Keratinocyte (primary cell): ENCODE measurements at regions not wholly inside any gene's neighbourhood (a gene's known extent, or its start where the extent isn't known, plus 50 kb on each side); places are given as distances from the start of the nearest gene placed in this dataset.
"Not testable (repeated sequence)": the region's sequence is repeated elsewhere in the genome, so short reads cannot be mapped to it uniquely, and the experiment has no call there.

Experiments used
- DNase-seq: peaks from one replicate; pipeline ENCODE4 v3.0.0-alpha.2; 2011; ENCODE audit warnings: low read depth, missing footprints, low spot score
- FAIRE-seq: peaks from 2 replicates; lab custom pipeline; 2011; peaks lifted over from hg19 to GRCh38; lab: Jason Lieb, UNC
- H2AFZ ChIP-seq: 2 replicates; pipeline ENCODE4 v1.6.0; 2012; ENCODE audit warnings: low read length, control low read depth, inconsistent platforms; ENCODE audit not compliant: control insufficient read depth
- H3K27ac ChIP-seq: 2 replicates; pipeline ENCODE4 v1.5.1; 2011; ENCODE audit warnings: low read length; ENCODE audit not compliant: control insufficient read depth, insufficient read depth
- H3K27me3 ChIP-seq: 3 replicates; pipeline ENCODE4 v1.6.0; 2011; ENCODE audit warnings: low read length; ENCODE audit not compliant: control insufficient read depth, insufficient read depth; ENCODE audit errors: extremely low read depth
- H3K36me3 ChIP-seq, 2 experiments: 2 replicates in 1 of 2; 3 replicates in 1 of 2; pipeline ENCODE4 v1.5.1; 2011; ENCODE audit warnings: low read length in 2 of 2, mild to moderate bottlenecking in 1 of 2; ENCODE audit not compliant: control insufficient read depth in 2 of 2, insufficient read depth in 2 of 2; ENCODE audit errors: extremely low read depth in 1 of 2
- H3K4me1 ChIP-seq: 3 replicates; pipeline ENCODE4 v1.5.1; 2011; ENCODE audit warnings: low read length; ENCODE audit not compliant: control insufficient read depth, insufficient read depth; ENCODE audit errors: extremely low read depth
- H3K4me2 ChIP-seq: 3 replicates; pipeline ENCODE4 v1.6.0; 2011; ENCODE audit warnings: low read depth, low read length; ENCODE audit not compliant: control insufficient read depth, insufficient read depth; ENCODE audit errors: extremely low read depth
- H3K4me3 ChIP-seq, 3 experiments: fragments of 200-600 bp in 1 of 3; sonication (generic) in 1 of 3; 2 replicates in 2 of 3; 3 replicates in 1 of 3; pipeline ENCODE4 v1.5.1; 2011 to 2016; ENCODE audit warnings: low read length in 3 of 3, mild to moderate bottlenecking in 3 of 3, control low read depth in 2 of 3, inconsistent platforms in 1 of 3, low read depth in 1 of 3, mixed read lengths in 1 of 3, mixed run types in 1 of 3, moderate library complexity in 1 of 3; ENCODE audit not compliant: control insufficient read depth in 2 of 3, insufficient read depth in 2 of 3; ENCODE audit errors: extremely low read depth in 1 of 3
- H3K79me2 ChIP-seq: 2 replicates; pipeline ENCODE4 v1.6.0; 2012; ENCODE audit warnings: low read length; ENCODE audit not compliant: control insufficient read depth, insufficient read depth
- H3K9ac ChIP-seq: 3 replicates; pipeline ENCODE4 v1.6.0; 2011; ENCODE audit warnings: low read length; ENCODE audit not compliant: control insufficient read depth, insufficient read depth; ENCODE audit errors: extremely low read depth
- H3K9me1 ChIP-seq: 3 replicates; pipeline ENCODE4 v1.6.0; 2011; ENCODE audit warnings: low read length; ENCODE audit not compliant: control insufficient read depth, insufficient read depth; ENCODE audit errors: extremely low read depth
- H3K9me3 ChIP-seq: 2 replicates; pipeline ENCODE4 v1.5.1; 2012; ENCODE audit warnings: low read depth, low read length; ENCODE audit not compliant: control insufficient read depth
- H4K20me1 ChIP-seq: 3 replicates; pipeline ENCODE4 v1.6.0; 2011; ENCODE audit warnings: low read length; ENCODE audit not compliant: control insufficient read depth, insufficient read depth; ENCODE audit errors: extremely low read depth
- CTCF ChIP-seq, 3 experiments: IDR thresholded peaks in 1 of 3; conservative IDR thresholded peaks in 1 of 3; optimal IDR thresholded peaks in 1 of 3; 2 replicates in 2 of 3; 3 replicates in 1 of 3; pipeline versions ENCODE3 to v1.5.1; 2011; ENCODE audit warnings: low read length in 3 of 3, mild to moderate bottlenecking in 3 of 3, moderate library complexity in 2 of 3, control low read depth in 1 of 3, inconsistent platforms in 1 of 3; ENCODE audit not compliant: insufficient read depth in 2 of 3; ENCODE audit errors: extremely low read depth in 1 of 3
- EZH2 ChIP-seq: IDR thresholded peaks from one replicate; pipeline ENCODE4 v1.6.1; 2012; ENCODE audit warnings: inconsistent platforms, mild to moderate bottlenecking, low read length, moderate library complexity
- dilution Hi-C: fragments of 300-500 bp; cut with MboI; formaldehyde crosslinking; loops from one replicate; pipeline ENCODE4 v1.7.0; 2020; ENCODE audit warnings: low sequenced_read_pairs; ENCODE audit not compliant: extremely low pct_ligation_motif_present

DNA sequence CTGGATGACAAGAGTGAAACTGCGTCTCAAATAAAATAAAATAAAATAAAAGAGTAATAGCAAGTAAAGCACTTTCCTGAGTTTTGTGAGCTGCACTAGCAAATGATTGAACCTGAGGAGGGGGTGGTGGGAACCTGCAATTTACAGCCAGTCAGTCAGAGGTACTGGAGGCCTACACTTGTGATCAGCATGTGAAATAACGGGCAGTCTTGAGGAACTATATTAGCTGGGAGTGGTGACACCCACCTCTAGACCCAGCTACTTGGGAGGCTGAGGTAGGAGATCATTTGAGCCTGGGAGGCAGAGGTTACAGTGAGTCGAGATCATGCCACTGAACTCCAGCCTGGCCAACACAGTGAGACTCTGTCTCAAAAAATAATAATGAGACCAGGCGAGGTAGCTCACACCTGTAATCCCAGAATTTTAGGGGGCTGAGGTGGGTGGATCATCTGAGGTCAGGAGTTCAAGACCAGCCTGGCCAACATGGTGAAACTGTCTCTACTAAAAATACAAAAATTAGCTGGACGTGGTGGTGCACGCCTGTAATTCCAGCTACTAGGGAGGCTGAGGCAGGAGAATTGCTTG lies 537.1 kb upstream of the HTR2C start:
- dilution Hi-C loops, result no loop called here
- Histone ChIP-seq H3K4me1 (no peaks in the 10 kb centered on the region), H3K36me3 (no peaks in the 10 kb centered on the region), H3K4me3 (no peak overlapping the region), H3K9me1 (no peaks in the 10 kb centered on the region), H3K9me3 (no peaks in the 10 kb centered on the region), H3K27me3 (no peaks in the 10 kb centered on the region), H3K79me2 (no peaks in the 10 kb centered on the region), H4K20me1 (no peaks in the 10 kb centered on the region), H2AFZ (no peak overlapping the region), H3K4me2 (no peak overlapping the region), H3K9ac (no peak overlapping the region), H3K27ac (no peak overlapping the region)
- DNase-seq (no peak), FAIRE-seq (no peak)
- no peak for TF ChIP-seq CTCF (optimal IDR thresholded peaks at IDR 0.05 in 1 of 3, IDR thresholded peaks at IDR 0.05 in 1 of 3, conservative IDR thresholded peaks at IDR 0.05 in 1 of 3; ENCODE audit: extremely low read depth in 1 of 3, insufficient read depth in 2 of 3, low read length in 3 of 3)
- no peak for TF ChIP-seq EZH2

DNA sequence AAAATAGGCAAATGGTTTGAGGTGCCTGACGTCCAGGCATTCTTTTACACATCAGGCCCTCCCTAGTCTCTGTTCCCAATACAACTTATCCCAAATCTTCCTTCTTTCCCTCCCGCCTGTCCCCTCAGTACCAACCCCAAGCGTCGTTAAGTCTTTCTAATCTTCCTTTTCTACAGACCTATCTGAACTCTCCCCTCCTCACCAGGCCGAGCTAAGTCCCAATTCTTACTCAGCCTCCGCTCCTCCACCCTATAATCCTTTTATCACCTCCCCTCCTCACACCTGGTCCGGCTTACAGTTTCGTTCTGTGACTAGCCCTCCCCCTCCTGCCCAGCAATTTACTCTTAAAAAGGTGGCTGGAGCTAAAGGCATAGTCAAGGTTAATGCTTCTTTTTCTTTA lies 542.4 kb upstream of the HTR2C start:
- H3K79me2 ChIP-seq, H3K9me1 ChIP-seq, DNase-seq, FAIRE-seq, H3K4me3 ChIP-seq, H3K9ac ChIP-seq, H3K27me3 ChIP-seq, H2AFZ ChIP-seq, H3K36me3 ChIP-seq, H3K27ac ChIP-seq, H3K4me2 ChIP-seq, H4K20me1 ChIP-seq, H3K4me1 ChIP-seq, dilution Hi-C loops, H3K9me3 ChIP-seq: not testable (repeated sequence)

DNA sequence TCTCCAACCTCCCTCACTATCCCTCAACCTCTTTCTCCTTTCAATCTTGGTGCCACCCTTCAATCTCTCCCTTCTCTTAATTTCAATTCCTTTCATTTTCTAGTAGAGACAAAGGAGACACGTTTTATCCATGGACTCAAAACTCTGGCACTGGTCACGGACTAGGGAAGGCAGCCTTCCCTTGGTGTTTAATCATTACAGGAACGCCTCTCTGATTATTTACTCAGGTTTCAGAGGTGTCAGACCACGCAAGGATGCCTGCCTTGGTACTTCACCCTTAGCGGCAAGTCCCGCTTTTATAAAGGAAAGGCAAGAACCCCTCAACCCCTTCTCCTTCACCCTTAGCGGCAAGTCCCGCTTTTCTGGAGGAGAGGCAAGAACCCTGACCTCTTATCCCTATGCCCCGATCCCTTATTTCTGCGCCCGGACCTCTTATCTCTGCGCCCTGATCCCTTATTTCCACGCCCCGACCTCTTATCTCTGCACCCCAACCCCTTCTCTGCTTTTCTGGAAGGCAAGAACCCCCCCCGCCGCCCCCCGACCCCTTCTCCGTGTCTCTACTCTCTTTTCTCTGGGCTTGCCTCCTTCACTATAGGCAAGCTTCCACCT lies 543.1 kb upstream of the HTR2C start:
- H3K27me3 ChIP-seq, FAIRE-seq, H3K27ac ChIP-seq, H3K4me2 ChIP-seq, H2AFZ ChIP-seq, dilution Hi-C loops, H3K9me1 ChIP-seq, H4K20me1 ChIP-seq, H3K4me3 ChIP-seq, H3K4me1 ChIP-seq, H3K9ac ChIP-seq, DNase-seq, H3K79me2 ChIP-seq, H3K9me3 ChIP-seq, H3K36me3 ChIP-seq: not testable (repeated sequence)

DNA sequence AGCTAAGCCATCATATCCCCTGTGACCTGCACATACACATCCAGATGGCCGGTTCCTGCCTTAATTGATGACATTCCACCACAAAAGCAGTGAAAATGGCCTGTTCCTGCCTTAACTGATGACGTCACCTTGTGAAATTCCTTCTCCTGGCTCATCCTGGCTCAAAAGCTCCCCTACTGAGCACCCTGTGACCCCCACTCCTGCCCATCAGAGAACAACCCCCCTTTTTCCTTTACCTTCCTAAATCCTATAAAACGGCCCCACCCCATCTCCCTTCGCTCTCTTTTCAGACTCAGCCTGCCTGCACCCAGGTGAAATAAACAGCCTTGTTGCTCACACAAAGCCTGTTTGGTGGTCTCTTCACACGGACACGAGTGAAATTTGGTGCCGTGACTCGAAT lies 543.8 kb upstream of the HTR2C start:
- H3K9me3 ChIP-seq, H2AFZ ChIP-seq, H4K20me1 ChIP-seq, H3K9me1 ChIP-seq, H3K4me1 ChIP-seq, FAIRE-seq, H3K27me3 ChIP-seq, H3K4me3 ChIP-seq, H3K9ac ChIP-seq, H3K79me2 ChIP-seq, dilution Hi-C loops, H3K27ac ChIP-seq, H3K4me2 ChIP-seq, H3K36me3 ChIP-seq, DNase-seq: not testable (repeated sequence)
